ENCODE measurements at regions not wholly inside any gene's neighbourhood (a gene's known extent, or its start where the extent isn't known, plus 50 kb on each side); places are given as distances from the start of the nearest gene placed in this dataset.

- TF ChIP-seq CTCF (IDR thresholded peaks at IDR 0.05): no peak
- no peak for TF ChIP-seq EP300 (IDR thresholded peaks at IDR 0.05)
- no peak for TF ChIP-seq POLR2A (IDR thresholded peaks at IDR 0.05)
- Histone ChIP-seq H3K4me3 (no peak overlapping the region), H3K27ac (no peak overlapping the region), H3K36me3 (no peaks in the 10 kb centered on the region), H3K4me1 (ENCODE audit: insufficient read depth) (no peaks in the 10 kb centered on the region), H3K9me3 (no peaks in the 10 kb centered on the region), H3K27me3 (no peaks in the 10 kb centered on the region)
- DNase-seq: no peak
- 22 to 28% (median 23%) methylated on average over 2 of the region's 2 CpGs for WGBS, 3 donors
- intact Hi-C loops (cut with DNase I): no loop called here
Observed at GRCh38 chr3:191628571-191628970, 167.6 kb downstream of the PYDC2 start.

- Histone ChIP-seq H3K9me3 (no peaks in the 10 kb centered on the region), H3K4me3 (no peak overlapping the region), H3K36me3 (no peaks in the 10 kb centered on the region), H3K27me3 (no peaks in the 10 kb centered on the region), H3K27ac (no peak overlapping the region), H3K4me1 (ENCODE audit: insufficient read depth) (no peaks in the 10 kb centered on the region)
- WGBS, 3 donors: 90 to 92% (median 92%) methylated on average over 3 of the region's 3 CpGs
- TF ChIP-seq EP300 (IDR thresholded peaks at IDR 0.05) (no peak), POLR2A (IDR thresholded peaks at IDR 0.05) (no peak), CTCF (IDR thresholded peaks at IDR 0.05) (no peak)
- DNase-seq: no peak
- intact Hi-C loops (cut with DNase I): no loop called here
Observed at GRCh38 chr3:191631496-191631895, 170.5 kb downstream of the PYDC2 start.

GRCh38 chr3:191634902-191635301, 173.9 kb downstream of the PYDC2 start:
- no peaks in the 10 kb centered on the region for H3K9me3 ChIP-seq
- 30 to 41% (median 39%) methylated on average over 1 of the region's 1 CpG for WGBS, 3 donors
- no peaks in the 10 kb centered on the region for H3K27me3 ChIP-seq
- H3K4me3 ChIP-seq: no peak overlapping the region
- H3K4me1 ChIP-seq (ENCODE audit: insufficient read depth): no peaks in the 10 kb centered on the region
- no peaks in the 10 kb centered on the region for H3K36me3 ChIP-seq
- DNase-seq: no peak
- no peak overlapping the region for H3K27ac ChIP-seq
- intact Hi-C loops (cut with DNase I): no loop called here
- no peak for TF ChIP-seq EP300 (IDR thresholded peaks at IDR 0.05)
- TF ChIP-seq POLR2A (IDR thresholded peaks at IDR 0.05): no peak
- no peak for TF ChIP-seq CTCF (IDR thresholded peaks at IDR 0.05)

- DNase-seq: no peak
- no peaks in the 10 kb centered on the region for H3K4me1 ChIP-seq (ENCODE audit: insufficient read depth)
- H3K9me3 ChIP-seq: no peaks in the 10 kb centered on the region
- H3K4me3 ChIP-seq: no peak overlapping the region
- no peaks in the 10 kb centered on the region for H3K27me3 ChIP-seq
- TF ChIP-seq CTCF (IDR thresholded peaks at IDR 0.05) (no peak), POLR2A (IDR thresholded peaks at IDR 0.05) (no peak), EP300 (IDR thresholded peaks at IDR 0.05) (no peak)
- intact Hi-C loops (cut with DNase I): no loop called here
- H3K36me3 ChIP-seq: no peaks in the 10 kb centered on the region
- no peak overlapping the region for H3K27ac ChIP-seq
Observed at GRCh38 chr3:191637611-191638010, 176.6 kb downstream of the PYDC2 start.

- Histone ChIP-seq H3K27ac (no peak overlapping the region), H3K4me3 (no peak overlapping the region), H3K4me1 (ENCODE audit: insufficient read depth) (no peaks in the 10 kb centered on the region), H3K27me3 (no peaks in the 10 kb centered on the region), H3K9me3 (no peaks in the 10 kb centered on the region), H3K36me3 (no peaks in the 10 kb centered on the region)
- intact Hi-C loops (cut with DNase I): no loop called here
- no peak for TF ChIP-seq CTCF (IDR thresholded peaks at IDR 0.05)
- TF ChIP-seq EP300 (IDR thresholded peaks at IDR 0.05): no peak
- TF ChIP-seq POLR2A (IDR thresholded peaks at IDR 0.05): no peak
- DNase-seq: no peak
- 76 to 97% (median 79%) methylated on average over 3 of the region's 3 CpGs for WGBS, 3 donors
Observed at GRCh38 chr3:191641789-191642188, 180.8 kb downstream of the PYDC2 start.

Data from ovary (tissue), 7 donors.